Esophagus squamous epithelium (tissue), 4 donors: ENCODE measurements at regions not wholly inside any gene's neighbourhood (a gene's known extent, or its start where the extent isn't known, plus 50 kb on each side); places are given as distances from the start of the nearest gene placed in this dataset.

Source experiments
- POLR2A ChIP-seq, 4 donors: fragments of 450-650 bp; IDR thresholded peaks; one replicate each; pipeline ENCODE4 v1.6.1; 2017; ENCODE audit warnings: antibody characterized with exemption in 4 of 4, mild to moderate bottlenecking in 4 of 4, moderate library complexity in 3 of 4
- TF ChIP-seq, protein P1 (sequence below), 6 experiments: fragments of 450-650 bp in 4 of 6; fragments of 200-600 bp in 2 of 6; sonication (generic) in 2 of 6; IDR thresholded peaks; one replicate each; pipeline ENCODE4 v1.5.1; 2016 to 2019; ENCODE audit warnings: antibody characterized with exemption in 6 of 6, mild to moderate bottlenecking in 4 of 6, moderate library complexity in 4 of 6

DNA sequence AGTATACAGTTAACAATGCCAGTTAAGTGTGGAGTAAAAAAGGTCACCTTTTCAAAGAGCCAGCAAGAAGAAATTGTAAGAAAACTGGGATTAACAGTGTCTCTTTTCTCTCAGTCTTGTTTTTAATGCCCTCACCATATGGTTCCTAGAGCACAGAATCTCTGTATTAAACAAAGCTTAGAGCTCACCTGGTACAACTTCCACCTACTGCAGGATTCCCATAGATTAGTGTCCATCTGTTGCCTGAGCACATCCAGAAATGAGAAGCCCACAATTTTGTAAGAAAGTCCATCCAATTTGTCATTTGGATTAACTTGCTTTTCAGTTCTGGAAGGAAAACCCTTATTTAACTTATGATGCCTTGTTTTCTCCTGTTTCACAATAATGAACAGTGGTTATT is 1037.1 kb downstream of the STPG2 start:
- TF ChIP-seq, protein P1, sequence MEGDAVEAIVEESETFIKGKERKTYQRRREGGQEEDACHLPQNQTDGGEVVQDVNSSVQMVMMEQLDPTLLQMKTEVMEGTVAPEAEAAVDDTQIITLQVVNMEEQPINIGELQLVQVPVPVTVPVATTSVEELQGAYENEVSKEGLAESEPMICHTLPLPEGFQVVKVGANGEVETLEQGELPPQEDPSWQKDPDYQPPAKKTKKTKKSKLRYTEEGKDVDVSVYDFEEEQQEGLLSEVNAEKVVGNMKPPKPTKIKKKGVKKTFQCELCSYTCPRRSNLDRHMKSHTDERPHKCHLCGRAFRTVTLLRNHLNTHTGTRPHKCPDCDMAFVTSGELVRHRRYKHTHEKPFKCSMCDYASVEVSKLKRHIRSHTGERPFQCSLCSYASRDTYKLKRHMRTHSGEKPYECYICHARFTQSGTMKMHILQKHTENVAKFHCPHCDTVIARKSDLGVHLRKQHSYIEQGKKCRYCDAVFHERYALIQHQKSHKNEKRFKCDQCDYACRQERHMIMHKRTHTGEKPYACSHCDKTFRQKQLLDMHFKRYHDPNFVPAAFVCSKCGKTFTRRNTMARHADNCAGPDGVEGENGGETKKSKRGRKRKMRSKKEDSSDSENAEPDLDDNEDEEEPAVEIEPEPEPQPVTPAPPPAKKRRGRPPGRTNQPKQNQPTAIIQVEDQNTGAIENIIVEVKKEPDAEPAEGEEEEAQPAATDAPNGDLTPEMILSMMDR (IDR thresholded peaks at IDR 0.05) = no peak
- no peak for TF ChIP-seq POLR2A (IDR thresholded peaks at IDR 0.05)
